Activated B cell treated with CpG ODN at 0.5 μM for 24 hours (primary cell): ENCODE measurements at regions not wholly inside any gene's neighbourhood (a gene's known extent, or its start where the extent isn't known, plus 50 kb on each side); places are given as distances from the start of the nearest gene placed in this dataset.

Experiments
- ATAC-seq: fragments of 200-7000 bp; cut with Tn5 transposase; one replicate; pipeline ENCODE4 v1.10.0; 2021; ENCODE audit warnings: low read depth, mild to moderate bottlenecking, moderate library complexity
- CTCF ChIA-PET: fragments of 350-600 bp; sonication (Branson Sonifier 250); formaldehyde crosslinking; loops from one replicate; lab custom pipeline; 2021; ENCODE audit warnings: antibody characterized with exemption; lab: Charles Lee
- POLR2A ChIA-PET: fragments of 350-600 bp; sonication (Branson Sonifier 250); formaldehyde crosslinking; loops from one replicate; lab custom pipeline; 2021; ENCODE audit warnings: antibody characterized with exemption; lab: Charles Lee
- DNase-seq: peaks from one replicate; pipeline ENCODE4 v3.0.0; 2022
- H3K27ac Mint-ChIP-seq: one replicate; pipeline ENCODE4 v1.8.0; 2020; ENCODE audit warnings: mixed read lengths
- H3K27me3 Mint-ChIP-seq: one replicate; pipeline ENCODE4 v1.8.0; 2021; ENCODE audit warnings: mixed read lengths
- H3K36me3 Mint-ChIP-seq: one replicate; pipeline ENCODE4 v1.8.0; 2021; ENCODE audit warnings: low read depth, mixed read lengths
- H3K4me1 Mint-ChIP-seq: one replicate; pipeline ENCODE4 v1.8.0; 2021; ENCODE audit warnings: mixed read lengths
- H3K4me3 Mint-ChIP-seq: one replicate; pipeline ENCODE4 v1.8.0; 2020; ENCODE audit warnings: mild to moderate bottlenecking, mixed read lengths
- H3K9me3 Mint-ChIP-seq: one replicate; pipeline ENCODE4 v1.8.0; 2020; ENCODE audit warnings: mixed read lengths
- intact Hi-C: fragments of 100-400 bp; cut with micrococcal nuclease; formaldehyde crosslinking; loops from one replicate; pipeline ENCODE4 v1.15.1; 2024
- TF ChIP-seq, protein P1 (sequence below): fragments of 200-600 bp; IDR thresholded peaks from one replicate; pipeline ENCODE4 v1.8.0; 2022; ENCODE audit warnings: antibody characterized with exemption, mild to moderate bottlenecking

DNA sequence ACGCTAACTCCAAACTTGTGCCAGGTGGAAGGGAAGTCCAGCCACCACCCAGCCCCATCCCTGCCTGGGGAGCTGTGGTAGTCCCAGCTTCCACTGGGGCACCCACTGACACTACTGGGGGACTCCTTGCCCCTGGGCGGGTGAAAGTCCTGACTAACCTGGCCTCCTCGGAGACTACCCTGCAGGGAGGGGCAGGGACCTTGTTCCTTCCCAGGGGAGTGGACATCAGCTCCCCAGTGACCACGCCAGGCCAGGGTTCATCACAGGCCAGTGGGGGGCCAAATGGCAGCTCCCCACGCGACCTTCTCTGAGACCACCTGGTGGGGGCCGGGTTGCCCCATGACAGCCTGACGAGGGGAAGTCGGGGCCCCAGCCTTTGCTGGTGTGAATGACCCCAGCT is 420.0 kb upstream of the SALL3 start:
- Mint-ChIP-seq H3K36me3 (no peaks in the 10 kb centered on the region), H3K9me3 (peaks cover 10% of the 10 kb centered on the region), H3K27ac (no peak overlapping the region), H3K4me1 (no peaks in the 10 kb centered on the region), H3K4me3 (no peak overlapping the region), H3K27me3 (no peaks in the 10 kb centered on the region)
- CTCF ChIA-PET, result no interaction called here
- intact Hi-C loops, result no loop called here
- no peak for ATAC-seq
- POLR2A ChIA-PET, result no interaction called here
- DNase-seq, result no peak
- TF ChIP-seq, protein P1, sequence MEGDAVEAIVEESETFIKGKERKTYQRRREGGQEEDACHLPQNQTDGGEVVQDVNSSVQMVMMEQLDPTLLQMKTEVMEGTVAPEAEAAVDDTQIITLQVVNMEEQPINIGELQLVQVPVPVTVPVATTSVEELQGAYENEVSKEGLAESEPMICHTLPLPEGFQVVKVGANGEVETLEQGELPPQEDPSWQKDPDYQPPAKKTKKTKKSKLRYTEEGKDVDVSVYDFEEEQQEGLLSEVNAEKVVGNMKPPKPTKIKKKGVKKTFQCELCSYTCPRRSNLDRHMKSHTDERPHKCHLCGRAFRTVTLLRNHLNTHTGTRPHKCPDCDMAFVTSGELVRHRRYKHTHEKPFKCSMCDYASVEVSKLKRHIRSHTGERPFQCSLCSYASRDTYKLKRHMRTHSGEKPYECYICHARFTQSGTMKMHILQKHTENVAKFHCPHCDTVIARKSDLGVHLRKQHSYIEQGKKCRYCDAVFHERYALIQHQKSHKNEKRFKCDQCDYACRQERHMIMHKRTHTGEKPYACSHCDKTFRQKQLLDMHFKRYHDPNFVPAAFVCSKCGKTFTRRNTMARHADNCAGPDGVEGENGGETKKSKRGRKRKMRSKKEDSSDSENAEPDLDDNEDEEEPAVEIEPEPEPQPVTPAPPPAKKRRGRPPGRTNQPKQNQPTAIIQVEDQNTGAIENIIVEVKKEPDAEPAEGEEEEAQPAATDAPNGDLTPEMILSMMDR, result no peak

DNA sequence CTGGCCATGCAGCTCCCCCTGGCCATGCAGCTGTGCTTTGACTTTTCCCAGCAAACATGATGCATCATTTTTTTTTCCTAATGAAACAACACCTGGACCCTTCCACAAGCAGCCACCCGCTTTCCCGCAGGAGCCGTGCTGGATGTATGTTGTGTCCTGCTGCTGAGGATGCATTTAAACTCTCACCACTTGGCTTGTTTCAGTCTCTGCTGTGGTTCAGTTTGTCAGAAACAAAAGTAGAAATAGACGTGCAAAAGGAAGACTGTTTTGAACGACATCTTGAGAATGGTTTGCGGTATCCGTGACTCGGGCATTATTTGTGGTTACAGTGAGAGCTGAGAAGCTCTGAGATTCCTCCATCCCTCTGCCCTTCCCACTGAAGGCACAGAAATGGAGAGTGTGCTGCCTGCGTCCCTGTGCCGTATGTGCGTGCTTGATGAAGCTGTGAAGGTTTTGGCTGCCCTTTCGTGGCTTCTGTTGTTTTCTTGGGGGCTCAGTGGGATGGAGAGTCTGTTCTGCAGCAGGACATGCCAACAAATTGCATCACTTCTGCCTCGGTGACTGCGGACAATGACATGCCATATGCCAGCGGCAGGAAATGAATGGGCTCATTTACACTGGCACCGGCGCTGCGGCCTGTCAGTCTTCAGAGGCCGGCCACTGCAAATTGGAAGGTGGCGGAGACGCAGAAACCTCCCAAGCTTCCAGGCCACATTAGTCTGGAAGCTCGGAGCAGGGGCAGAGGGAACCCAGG is 417.7 kb upstream of the SALL3 start:
- TF ChIP-seq, protein P1, result no peak
- Mint-ChIP-seq H3K27ac (no peak overlapping the region), H3K27me3 (no peaks in the 10 kb centered on the region), H3K9me3 (no peaks in the 10 kb centered on the region), H3K36me3 (no peaks in the 10 kb centered on the region), H3K4me1 (no peaks in the 10 kb centered on the region), H3K4me3 (no peak overlapping the region)
- DNase-seq (no peak), ATAC-seq (no peak)
- CTCF ChIA-PET, result no interaction called here
- POLR2A ChIA-PET, result no interaction called here
- intact Hi-C loops, result no loop called here

DNA sequence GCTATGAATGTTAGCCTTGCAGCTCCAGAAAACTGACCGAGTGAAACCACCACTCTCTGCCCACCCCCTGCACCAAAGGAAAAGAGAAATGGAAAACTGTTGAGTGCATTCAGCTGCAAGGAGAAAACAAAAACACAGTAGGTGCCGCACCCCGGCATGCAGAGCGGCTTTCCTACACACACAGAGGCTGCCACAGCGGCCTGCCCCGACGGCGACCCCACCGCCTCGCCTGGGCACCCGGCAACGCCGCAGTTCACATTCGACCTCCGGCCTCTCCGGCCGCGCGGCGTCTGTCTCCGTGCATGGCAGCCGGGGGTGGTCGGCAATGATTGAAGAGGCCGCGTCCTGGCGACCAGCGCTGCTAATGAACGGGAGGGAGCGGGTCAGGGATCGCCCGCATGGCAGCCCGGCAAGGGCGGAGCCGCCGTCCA is 417.1 kb upstream of the SALL3 start:
- H3K4me3 Mint-ChIP-seq, result no peak overlapping the region
- H3K9me3 Mint-ChIP-seq, result no peaks in the 10 kb centered on the region
- ATAC-seq (no peak), DNase-seq (no peak)
- intact Hi-C loops, result no loop called here
- no peaks in the 10 kb centered on the region for H3K27me3 Mint-ChIP-seq
- TF ChIP-seq, protein P1, result no peak
- no peaks in the 10 kb centered on the region for H3K36me3 Mint-ChIP-seq
- POLR2A ChIA-PET, result no interaction called here
- H3K27ac Mint-ChIP-seq, result no peak overlapping the region
- no peaks in the 10 kb centered on the region for H3K4me1 Mint-ChIP-seq
- CTCF ChIA-PET, result no interaction called here

DNA sequence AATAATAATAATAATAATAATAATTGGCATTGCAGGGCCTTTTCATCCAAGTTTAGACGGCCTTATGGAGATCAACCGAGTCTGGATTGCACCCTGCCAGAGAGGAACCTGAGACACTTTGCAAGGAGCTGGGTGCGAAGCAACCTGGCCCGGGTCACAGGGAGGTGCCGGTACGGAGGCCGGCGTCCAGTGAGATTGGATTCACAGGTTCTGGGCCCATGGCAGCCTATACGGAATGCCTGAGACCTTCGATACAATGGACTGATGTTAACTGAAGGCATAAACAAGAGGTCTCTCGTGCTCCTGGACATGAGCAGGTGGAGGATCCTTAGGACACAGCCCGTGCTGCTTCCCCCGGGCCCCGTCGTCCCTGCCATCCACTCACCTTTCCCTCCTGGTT is 416.5 kb upstream of the SALL3 start:
- Mint-ChIP-seq H3K27me3 (no peaks in the 10 kb centered on the region), H3K9me3 (no peaks in the 10 kb centered on the region), H3K4me1 (no peaks in the 10 kb centered on the region), H3K36me3 (no peaks in the 10 kb centered on the region), H3K4me3 (no peak overlapping the region), H3K27ac (no peak overlapping the region)
- intact Hi-C loops, result no loop called here
- CTCF ChIA-PET, result no interaction called here
- POLR2A ChIA-PET, result no interaction called here
- TF ChIP-seq, protein P1, result no peak
- ATAC-seq (no peak), DNase-seq (no peak)

DNA sequence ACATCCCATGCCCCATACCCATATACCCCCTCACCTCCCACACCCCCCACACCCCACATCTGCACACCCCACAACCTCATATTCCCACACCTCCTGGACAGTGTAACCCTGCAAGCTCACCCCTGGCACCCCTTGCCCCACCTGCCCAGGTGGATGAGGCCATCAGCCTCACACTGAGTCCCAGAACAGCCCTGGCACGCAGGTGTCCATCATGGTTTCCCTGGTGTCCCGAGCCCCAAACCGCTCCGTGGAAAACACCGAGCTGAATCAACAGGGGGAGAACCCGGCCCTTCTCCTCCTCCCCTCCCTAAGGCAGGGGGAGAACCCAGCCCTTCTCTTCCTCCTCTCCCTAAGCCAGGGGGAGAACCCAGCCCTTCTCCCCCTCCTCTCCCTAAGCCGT is 415.6 kb upstream of the SALL3 start:
- Mint-ChIP-seq H3K9me3 (peaks cover 5% of the 10 kb centered on the region), H3K36me3 (no peaks in the 10 kb centered on the region), H3K27ac (no peak overlapping the region), H3K4me1 (no peaks in the 10 kb centered on the region), H3K27me3 (no peaks in the 10 kb centered on the region), H3K4me3 (no peak overlapping the region)
- TF ChIP-seq, protein P1, result no peak
- ATAC-seq (no peak), DNase-seq (no peak)
- CTCF ChIA-PET, result no interaction called here
- intact Hi-C loops, result no loop called here
- POLR2A ChIA-PET, result no interaction called here
